AG09309 (cell line): ENCODE measurements at regions not wholly inside any gene's neighbourhood (a gene's known extent, or its start where the extent isn't known, plus 50 kb on each side); places are given as distances from the start of the nearest gene placed in this dataset.

Source experiments
- DNase-seq: peaks from one replicate; pipeline ENCODE4 v3.0.0-alpha.2; 2010; ENCODE audit warnings: low read depth
- H3K4me3 ChIP-seq: 2 replicates; pipeline ENCODE4 v1.5.1; 2011; ENCODE audit warnings: mild to moderate bottlenecking, low read depth, low read length, moderate library complexity; ENCODE audit not compliant: control insufficient read depth
- CTCF ChIP-seq: IDR thresholded peaks from 2 replicates; pipeline ENCODE4 v1.5.1; 2011; ENCODE audit warnings: mild to moderate bottlenecking, low read depth, low read length, inconsistent platforms; ENCODE audit not compliant: insufficient read depth, control insufficient read depth; ENCODE audit errors: missing control alignments

GRCh38 chr2:6067089-6067488 lies 374.9 kb downstream of the SOX11 start:
- no peak overlapping the region for H3K4me3 ChIP-seq
- DNase-seq, result no peak
- TF ChIP-seq CTCF, result no peak

GRCh38 chr2:6067806-6068205 lies 375.6 kb downstream of the SOX11 start:
- TF ChIP-seq CTCF, result no peak
- DNase-seq, result no peak
- H3K4me3 ChIP-seq, result no peak overlapping the region

GRCh38 chr2:6068429-6068828 lies 376.2 kb downstream of the SOX11 start:
- H3K4me3 ChIP-seq, result no peak overlapping the region
- TF ChIP-seq CTCF, result no peak
- no peak for DNase-seq

- H3K4me3 ChIP-seq, result no peak overlapping the region
- TF ChIP-seq CTCF, result no peak
- no peak for DNase-seq
Observed at GRCh38 chr2:6069381-6069780, 377.2 kb downstream of the SOX11 start.

- H3K4me3 ChIP-seq, result no peak overlapping the region
- no peak for DNase-seq
- no peak for TF ChIP-seq CTCF
Observed at GRCh38 chr2:6071519-6071918, 379.3 kb downstream of the SOX11 start.

GRCh38 chr2:6072276-6072675 lies 380.1 kb downstream of the SOX11 start:
- TF ChIP-seq CTCF, result no peak
- H3K4me3 ChIP-seq, result no peak overlapping the region
- DNase-seq, result no peak

- DNase-seq, result no peak
- no peak for TF ChIP-seq CTCF
Observed at GRCh38 chr2:6072768-6073167, 380.6 kb downstream of the SOX11 start.

More at GRCh38 chr2:6072768-6073167, 380.6 kb downstream of the SOX11 start:
- H3K4me3 ChIP-seq, result no peak overlapping the region
